ENCODE measurements at regions not wholly inside any gene's neighbourhood (a gene's known extent, or its start where the extent isn't known, plus 50 kb on each side); places are given as distances from the start of the nearest gene placed in this dataset.

GRCh38 chr4:38590046-38590445, 74.0 kb upstream of the KLF3 start:
- no peak overlapping the region for H3K9ac ChIP-seq (ENCODE audit: low read depth in 1 of 2, low read length in 2 of 2)
- no peak overlapping the region for H3K27ac ChIP-seq (ENCODE audit: low read depth, low read length)
- H3K36me3 ChIP-seq (ENCODE audit: control insufficient read depth in 1 of 2, insufficient read depth in 2 of 2, low read length in 2 of 2): no peaks in the 10 kb centered on the region
- H3K9me3 ChIP-seq (ENCODE audit: control insufficient read depth in 1 of 2, low read length in 2 of 2): peaks cover 0 to 6% of the 10 kb centered on the region in 2 donors
- no peaks in the 10 kb centered on the region for H3K27me3 ChIP-seq (ENCODE audit: control insufficient read depth in 1 of 2, insufficient read depth in 2 of 2, low read length in 2 of 2)
- no peak overlapping the region for H3K4me3 ChIP-seq (ENCODE audit: low read depth in 1 of 2, low read length in 2 of 2)
- no peaks in the 10 kb centered on the region for H3K4me1 ChIP-seq (ENCODE audit: control insufficient read depth in 1 of 2, insufficient read depth in 2 of 2, low read length in 2 of 2)

GRCh38 chr4:38591617-38592337, 72.2 kb upstream of the KLF3 start:
- no peak overlapping the region for H3K27ac ChIP-seq (ENCODE audit: low read depth, low read length)
- H3K27me3 ChIP-seq (ENCODE audit: control insufficient read depth in 1 of 2, insufficient read depth in 2 of 2, low read length in 2 of 2): no peaks in the 10 kb centered on the region
- no peaks in the 10 kb centered on the region for H3K36me3 ChIP-seq (ENCODE audit: control insufficient read depth in 1 of 2, insufficient read depth in 2 of 2, low read length in 2 of 2)
- no peak overlapping the region for H3K9ac ChIP-seq (ENCODE audit: low read depth in 1 of 2, low read length in 2 of 2)
- H3K4me1 ChIP-seq (ENCODE audit: control insufficient read depth in 1 of 2, insufficient read depth in 2 of 2, low read length in 2 of 2): no peaks in the 10 kb centered on the region
- peaks cover 0 to 6% of the 10 kb centered on the region in 2 donors for H3K9me3 ChIP-seq (ENCODE audit: control insufficient read depth in 1 of 2, low read length in 2 of 2)
- no peak overlapping the region for H3K4me3 ChIP-seq (ENCODE audit: low read depth in 1 of 2, low read length in 2 of 2)

GRCh38 chr4:38598489-38598888, 65.5 kb upstream of the KLF3 start:
- Histone ChIP-seq H3K9ac (ENCODE audit: low read depth in 1 of 2, low read length in 2 of 2) (no peak overlapping the region), H3K27me3 (ENCODE audit: control insufficient read depth in 1 of 2, insufficient read depth in 2 of 2, low read length in 2 of 2) (no peaks in the 10 kb centered on the region), H3K4me1 (ENCODE audit: control insufficient read depth in 1 of 2, insufficient read depth in 2 of 2, low read length in 2 of 2) (no peaks in the 10 kb centered on the region), H3K27ac (ENCODE audit: low read depth, low read length) (no peak overlapping the region), H3K4me3 (ENCODE audit: low read depth in 1 of 2, low read length in 2 of 2) (no peak overlapping the region), H3K36me3 (ENCODE audit: control insufficient read depth in 1 of 2, insufficient read depth in 2 of 2, low read length in 2 of 2) (no peaks in the 10 kb centered on the region), H3K9me3 (ENCODE audit: control insufficient read depth in 1 of 2, low read length in 2 of 2) (no peaks in the 10 kb centered on the region)

GRCh38 chr4:38600575-38600974, 63.4 kb upstream of the KLF3 start:
- H3K9me3 ChIP-seq (ENCODE audit: control insufficient read depth in 1 of 2, low read length in 2 of 2): no peaks in the 10 kb centered on the region
- H3K27ac ChIP-seq (ENCODE audit: low read depth, low read length): no peak overlapping the region

GRCh38 chr4:38601244-38601915, 62.6 kb upstream of the KLF3 start:
- Histone ChIP-seq H3K9ac (ENCODE audit: low read depth in 1 of 2, low read length in 2 of 2) (no peak overlapping the region), H3K4me3 (ENCODE audit: low read depth in 1 of 2, low read length in 2 of 2) (no peak overlapping the region), H3K27ac (ENCODE audit: low read depth, low read length) (no peak overlapping the region), H3K9me3 (ENCODE audit: control insufficient read depth in 1 of 2, low read length in 2 of 2) (no peaks in the 10 kb centered on the region), H3K36me3 (ENCODE audit: control insufficient read depth in 1 of 2, insufficient read depth in 2 of 2, low read length in 2 of 2) (no peaks in the 10 kb centered on the region), H3K27me3 (ENCODE audit: control insufficient read depth in 1 of 2, insufficient read depth in 2 of 2, low read length in 2 of 2) (no peaks in the 10 kb centered on the region), H3K4me1 (ENCODE audit: control insufficient read depth in 1 of 2, insufficient read depth in 2 of 2, low read length in 2 of 2) (peaks cover 8 to 9% of the 10 kb centered on the region in 2 donors)

More at GRCh38 chr4:38600575-38600974, 63.4 kb upstream of the KLF3 start:
- H3K4me1 ChIP-seq (ENCODE audit: control insufficient read depth in 1 of 2, insufficient read depth in 2 of 2, low read length in 2 of 2): peaks cover 1 to 3% of the 10 kb centered on the region in 2 donors
- no peaks in the 10 kb centered on the region for H3K36me3 ChIP-seq (ENCODE audit: control insufficient read depth in 1 of 2, insufficient read depth in 2 of 2, low read length in 2 of 2)
- H3K4me3 ChIP-seq (ENCODE audit: low read depth in 1 of 2, low read length in 2 of 2): no peak overlapping the region
- no peaks in the 10 kb centered on the region for H3K27me3 ChIP-seq (ENCODE audit: control insufficient read depth in 1 of 2, insufficient read depth in 2 of 2, low read length in 2 of 2)
- H3K9ac ChIP-seq (ENCODE audit: low read depth in 1 of 2, low read length in 2 of 2): no peak overlapping the region

GRCh38 chr4:38601916-38602291, 62.1 kb upstream of the KLF3 start:
- Histone ChIP-seq H3K4me1 (ENCODE audit: control insufficient read depth in 1 of 2, insufficient read depth in 2 of 2, low read length in 2 of 2) (peaks cover 8 to 11% of the 10 kb centered on the region in 2 donors), H3K9ac (ENCODE audit: low read depth in 1 of 2, low read length in 2 of 2) (no peak overlapping the region), H3K27ac (ENCODE audit: low read depth, low read length) (no peak overlapping the region), H3K36me3 (ENCODE audit: control insufficient read depth in 1 of 2, insufficient read depth in 2 of 2, low read length in 2 of 2) (no peaks in the 10 kb centered on the region), H3K4me3 (ENCODE audit: low read depth in 1 of 2, low read length in 2 of 2) (no peak overlapping the region), H3K27me3 (ENCODE audit: control insufficient read depth in 1 of 2, insufficient read depth in 2 of 2, low read length in 2 of 2) (no peaks in the 10 kb centered on the region), H3K9me3 (ENCODE audit: control insufficient read depth in 1 of 2, low read length in 2 of 2) (no peaks in the 10 kb centered on the region)

GRCh38 chr4:38603652-38604051, 60.3 kb upstream of the KLF3 start:
- H3K4me1 ChIP-seq (ENCODE audit: control insufficient read depth in 1 of 2, insufficient read depth in 2 of 2, low read length in 2 of 2): peaks cover 8 to 11% of the 10 kb centered on the region in 2 donors
- no peaks in the 10 kb centered on the region for H3K27me3 ChIP-seq (ENCODE audit: control insufficient read depth in 1 of 2, insufficient read depth in 2 of 2, low read length in 2 of 2)
- H3K4me3 ChIP-seq (ENCODE audit: low read depth in 1 of 2, low read length in 2 of 2): no peak overlapping the region
- no peak overlapping the region for H3K27ac ChIP-seq (ENCODE audit: low read depth, low read length)
- no peaks in the 10 kb centered on the region for H3K36me3 ChIP-seq (ENCODE audit: control insufficient read depth in 1 of 2, insufficient read depth in 2 of 2, low read length in 2 of 2)
- no peak overlapping the region for H3K9ac ChIP-seq (ENCODE audit: low read depth in 1 of 2, low read length in 2 of 2)
- H3K9me3 ChIP-seq (ENCODE audit: control insufficient read depth in 1 of 2, low read length in 2 of 2): no peaks in the 10 kb centered on the region

GRCh38 chr4:38605181-38605752, 58.7 kb upstream of the KLF3 start:
- Histone ChIP-seq H3K4me3 (ENCODE audit: low read depth in 1 of 2, low read length in 2 of 2) (no peak overlapping the region), H3K36me3 (ENCODE audit: control insufficient read depth in 1 of 2, insufficient read depth in 2 of 2, low read length in 2 of 2) (no peaks in the 10 kb centered on the region), H3K4me1 (ENCODE audit: control insufficient read depth in 1 of 2, insufficient read depth in 2 of 2, low read length in 2 of 2) (peaks cover 8 to 16% of the 10 kb centered on the region in 2 donors), H3K9me3 (ENCODE audit: control insufficient read depth in 1 of 2, low read length in 2 of 2) (no peaks in the 10 kb centered on the region), H3K27me3 (ENCODE audit: control insufficient read depth in 1 of 2, insufficient read depth in 2 of 2, low read length in 2 of 2) (no peaks in the 10 kb centered on the region), H3K27ac (ENCODE audit: low read depth, low read length) (no peak overlapping the region), H3K9ac (ENCODE audit: low read depth in 1 of 2, low read length in 2 of 2) (no peak overlapping the region)

GRCh38 chr4:38605753-38606586, 58.0 kb upstream of the KLF3 start:
- Histone ChIP-seq H3K4me3 (ENCODE audit: low read depth in 1 of 2, low read length in 2 of 2) (no peak overlapping the region), H3K27me3 (ENCODE audit: control insufficient read depth in 1 of 2, insufficient read depth in 2 of 2, low read length in 2 of 2) (no peaks in the 10 kb centered on the region), H3K9me3 (ENCODE audit: control insufficient read depth in 1 of 2, low read length in 2 of 2) (no peaks in the 10 kb centered on the region), H3K4me1 (ENCODE audit: control insufficient read depth in 1 of 2, insufficient read depth in 2 of 2, low read length in 2 of 2) (peaks cover 10 to 18% of the 10 kb centered on the region in 2 donors), H3K9ac (ENCODE audit: low read depth in 1 of 2, low read length in 2 of 2) (no peak overlapping the region), H3K36me3 (ENCODE audit: control insufficient read depth in 1 of 2, insufficient read depth in 2 of 2, low read length in 2 of 2) (no peaks in the 10 kb centered on the region), H3K27ac (ENCODE audit: low read depth, low read length) (no peak overlapping the region)

GRCh38 chr4:38606587-38606905, 57.5 kb upstream of the KLF3 start:
- Histone ChIP-seq H3K9me3 (ENCODE audit: control insufficient read depth in 1 of 2, low read length in 2 of 2) (no peaks in the 10 kb centered on the region), H3K4me1 (ENCODE audit: control insufficient read depth in 1 of 2, insufficient read depth in 2 of 2, low read length in 2 of 2) (peaks cover 15 to 23% of the 10 kb centered on the region in 2 donors), H3K4me3 (ENCODE audit: low read depth in 1 of 2, low read length in 2 of 2) (no peak overlapping the region)

More at GRCh38 chr4:38606587-38606905, 57.5 kb upstream of the KLF3 start:
- Histone ChIP-seq H3K36me3 (ENCODE audit: control insufficient read depth in 1 of 2, insufficient read depth in 2 of 2, low read length in 2 of 2) (no peaks in the 10 kb centered on the region), H3K27ac (ENCODE audit: low read depth, low read length) (no peak overlapping the region), H3K27me3 (ENCODE audit: control insufficient read depth in 1 of 2, insufficient read depth in 2 of 2, low read length in 2 of 2) (no peaks in the 10 kb centered on the region), H3K9ac (ENCODE audit: low read depth in 1 of 2, low read length in 2 of 2) (no peak overlapping the region)
